Caco-2 (cell line): ENCODE measurements at regions not wholly inside any gene's neighbourhood (a gene's known extent, or its start where the extent isn't known, plus 50 kb on each side); places are given as distances from the start of the nearest gene placed in this dataset.
A peak's percentile ranks its signal among the peaks of the same experiment; 100 is the strongest.

Experiments
- BruUV-seq: library from RNA; stranded (reverse); fragments of 400-500 nt; replicated peaks from 2 replicates; lab custom pipeline; 2021; lab: Mats Ljungman, UMichigan
- CTCF ChIA-PET: fragments of 300-600 bp; sonication (Branson Sonifier 250); formaldehyde crosslinking; loops from one replicate; lab custom pipeline; 2022; ENCODE audit warnings: antibody characterized with exemption; lab: Charles Lee
- POLR2A ChIA-PET: fragments of 300-600 bp; sonication (Branson Sonifier 250); formaldehyde crosslinking; loops from one replicate; lab custom pipeline; 2022; ENCODE audit warnings: antibody characterized with exemption; lab: Charles Lee
- DNase-seq, 2 experiments: peaks; one replicate each; pipeline versions ENCODE4 v3.0.0 to v3.0.0-alpha.2; 2020 to 2022
- H3K27me3 ChIP-seq: replicated peaks from 2 replicates; pipeline ENCODE4 v1.6.0; 2011; ENCODE audit warnings: low read length; ENCODE audit not compliant: control insufficient read depth, insufficient read depth
- H3K36me3 ChIP-seq: 2 replicates; pipeline ENCODE4 v1.5.1; 2011; ENCODE audit warnings: low read length; ENCODE audit not compliant: control insufficient read depth, insufficient read depth
- H3K4me1 ChIP-seq: fragments of 250-450 bp; sonication (Bioruptor Pico); 2 replicates; pipeline ENCODE4 v1.5.1; 2020; ENCODE audit warnings: mild to moderate bottlenecking
- H3K4me3 ChIP-seq: 2 replicates; pipeline ENCODE4 v1.5.1; 2011; ENCODE audit warnings: low read depth, mild to moderate bottlenecking, control low read depth, low read length
- H3K9me3 ChIP-seq: fragments of 250-450 bp; sonication (Bioruptor Pico); 2 replicates; pipeline ENCODE4 v1.5.1; 2020; ENCODE audit warnings: mild to moderate bottlenecking, moderate library complexity
- H3K27ac Mint-ChIP-seq: one replicate; pipeline ENCODE4 v1.8.0; 2022; ENCODE audit warnings: mixed read lengths; ENCODE audit not compliant: unreplicated experiment
- H3K27me3 Mint-ChIP-seq: one replicate; pipeline ENCODE4 v1.8.0; 2022; ENCODE audit warnings: mixed read lengths; ENCODE audit not compliant: insufficient read depth, unreplicated experiment
- H3K36me3 Mint-ChIP-seq: one replicate; pipeline ENCODE4 v1.8.0; 2022; ENCODE audit warnings: mild to moderate bottlenecking, mixed read lengths; ENCODE audit not compliant: insufficient read depth, unreplicated experiment
- H3K4me1 Mint-ChIP-seq: one replicate; pipeline ENCODE4 v1.8.0; 2022; ENCODE audit warnings: low read depth, mixed read lengths; ENCODE audit not compliant: unreplicated experiment
- H3K4me3 Mint-ChIP-seq: one replicate; pipeline ENCODE4 v1.8.0; 2022; ENCODE audit warnings: mild to moderate bottlenecking, moderate library complexity, mixed read lengths; ENCODE audit not compliant: unreplicated experiment
- H3K9me3 Mint-ChIP-seq: one replicate; pipeline ENCODE4 v1.8.0; 2022; ENCODE audit warnings: mixed read lengths; ENCODE audit not compliant: unreplicated experiment
- intact Hi-C: fragments of 100-400 bp; cut with micrococcal nuclease; formaldehyde crosslinking; loops from one replicate; pipeline ENCODE4 v1.10.0; 2022; ENCODE audit not compliant: unreplicated experiment
- TF ChIP-seq, protein P1 (sequence below), 2 experiments: fragments of 200-600 bp in 1 of 2; IDR thresholded peaks; 1 replicate in 1 of 2; 2 replicates in 1 of 2; pipeline versions ENCODE4 v1.5.1 to v1.8.0; 2011 to 2022; ENCODE audit warnings: antibody characterized with exemption in 1 of 2, control low read depth in 1 of 2, inconsistent platforms in 1 of 2, low read depth in 1 of 2, low read length in 1 of 2, mild to moderate bottlenecking in 1 of 2, moderate library complexity in 1 of 2; ENCODE audit not compliant: insufficient read depth in 1 of 2, severe bottlenecking in 1 of 2, unreplicated experiment in 1 of 2

- H3K4me1 ChIP-seq: peaks cover 52% of the 10 kb centered on the region
- BruUV-seq: no TSS peak
Measured at GRCh38 chr1:8116894-8117264, 90.8 kb upstream of the ERRFI1 start.

DNA sequence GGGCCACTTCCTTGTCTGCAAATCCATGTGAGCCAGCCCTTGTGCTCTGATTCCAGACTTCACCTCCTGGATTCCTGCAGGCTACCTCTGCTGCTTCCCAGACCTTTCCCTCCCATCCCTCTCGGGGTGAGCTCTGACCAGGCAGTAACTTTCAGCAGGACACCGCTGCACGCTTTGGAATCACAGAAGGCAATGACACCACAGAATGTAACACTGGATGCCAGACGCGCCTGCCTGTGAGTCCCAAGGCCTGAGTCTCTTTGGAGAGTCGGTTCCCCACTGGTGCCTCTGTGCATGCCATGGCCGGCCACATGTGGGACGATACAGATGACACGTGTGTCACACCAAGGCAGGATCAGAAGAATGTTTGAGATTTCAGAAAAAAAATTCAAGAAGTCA lies 89.7 kb upstream of the ERRFI1 start:
- ChIA-PET CTCF (interaction anchor here (0.7 kb wide), 1 partner anchor 8 kb away, joined by 3 read pairs; no protein-coding TSS in a partner anchor), POLR2A (no interaction called here)
- no TSS peak for BruUV-seq
- DNase-seq: no peak
- Histone ChIP-seq H3K27me3 (no peaks in the 10 kb centered on the region), H3K36me3 (no peaks in the 10 kb centered on the region), H3K4me3 (no peak overlapping the region), H3K4me1 (peaks cover 41% of the 10 kb centered on the region), H3K9me3 (no peaks in the 10 kb centered on the region)
- intact Hi-C loops: no loop called here
- H3K4me1 Mint-ChIP-seq: peaks cover 19% of the 10 kb centered on the region
- no peak overlapping the region for H3K4me3 Mint-ChIP-seq
- H3K27ac Mint-ChIP-seq: peak overlapping the region; percentile 86
- H3K9me3 Mint-ChIP-seq: no peaks in the 10 kb centered on the region
- no peaks in the 10 kb centered on the region for H3K27me3 Mint-ChIP-seq
- TF ChIP-seq, protein P1, sequence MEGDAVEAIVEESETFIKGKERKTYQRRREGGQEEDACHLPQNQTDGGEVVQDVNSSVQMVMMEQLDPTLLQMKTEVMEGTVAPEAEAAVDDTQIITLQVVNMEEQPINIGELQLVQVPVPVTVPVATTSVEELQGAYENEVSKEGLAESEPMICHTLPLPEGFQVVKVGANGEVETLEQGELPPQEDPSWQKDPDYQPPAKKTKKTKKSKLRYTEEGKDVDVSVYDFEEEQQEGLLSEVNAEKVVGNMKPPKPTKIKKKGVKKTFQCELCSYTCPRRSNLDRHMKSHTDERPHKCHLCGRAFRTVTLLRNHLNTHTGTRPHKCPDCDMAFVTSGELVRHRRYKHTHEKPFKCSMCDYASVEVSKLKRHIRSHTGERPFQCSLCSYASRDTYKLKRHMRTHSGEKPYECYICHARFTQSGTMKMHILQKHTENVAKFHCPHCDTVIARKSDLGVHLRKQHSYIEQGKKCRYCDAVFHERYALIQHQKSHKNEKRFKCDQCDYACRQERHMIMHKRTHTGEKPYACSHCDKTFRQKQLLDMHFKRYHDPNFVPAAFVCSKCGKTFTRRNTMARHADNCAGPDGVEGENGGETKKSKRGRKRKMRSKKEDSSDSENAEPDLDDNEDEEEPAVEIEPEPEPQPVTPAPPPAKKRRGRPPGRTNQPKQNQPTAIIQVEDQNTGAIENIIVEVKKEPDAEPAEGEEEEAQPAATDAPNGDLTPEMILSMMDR (IDR thresholded peaks at IDR 0.05; ENCODE audit: insufficient read depth in 1 of 2, low read depth in 1 of 2, low read length in 1 of 2, severe bottlenecking in 1 of 2, unreplicated experiment in 1 of 2): no peak
- no peaks in the 10 kb centered on the region for H3K36me3 Mint-ChIP-seq

More at GRCh38 chr1:8116894-8117264, 90.8 kb upstream of the ERRFI1 start:
- Mint-ChIP-seq H3K4me3 (peak overlapping the region; percentile 39), H3K27ac (peak overlapping the region; percentile 86), H3K9me3 (no peaks in the 10 kb centered on the region), H3K27me3 (no peaks in the 10 kb centered on the region), H3K36me3 (no peaks in the 10 kb centered on the region), H3K4me1 (peaks cover 26% of the 10 kb centered on the region)
- no peaks in the 10 kb centered on the region for H3K27me3 ChIP-seq
- TF ChIP-seq, protein P1 (IDR thresholded peaks at IDR 0.05; ENCODE audit: insufficient read depth in 1 of 2, low read depth in 1 of 2, low read length in 1 of 2, severe bottlenecking in 1 of 2, unreplicated experiment in 1 of 2): no peak
- intact Hi-C loops: no loop called here
- POLR2A ChIA-PET: interaction anchor here (0.6 to 0.7 kb wide), 3 partner anchors 11 to 404 kb away, joined by 5 to 11 read pairs (median 5); no protein-coding TSS in a partner anchor
- peak; percentile 67 to 79 for DNase-seq
- CTCF ChIA-PET: interaction anchor here (0.6 to 1.0 kb wide), 4 partner anchors 34 to 187 kb away, joined by 3 to 9 read pairs (median 5); no protein-coding TSS in a partner anchor
- no peak overlapping the region for H3K4me3 ChIP-seq
- H3K9me3 ChIP-seq: no peaks in the 10 kb centered on the region
- no peaks in the 10 kb centered on the region for H3K36me3 ChIP-seq

GRCh38 chr1:8115031-8115768 lies 89.1 kb upstream of the ERRFI1 start:
- Histone ChIP-seq H3K4me3 (no peak overlapping the region), H3K4me1 (peaks cover 36% of the 10 kb centered on the region), H3K27me3 (no peaks in the 10 kb centered on the region), H3K36me3 (no peaks in the 10 kb centered on the region), H3K9me3 (no peaks in the 10 kb centered on the region)
- POLR2A ChIA-PET: interaction anchor here (0.6 kb wide), 1 partner anchor 470 kb away, joined by 4 read pairs; no protein-coding TSS in a partner anchor
- peak overlapping the region; percentile 86 for H3K27ac Mint-ChIP-seq
- no peak for DNase-seq
- H3K27me3 Mint-ChIP-seq: no peaks in the 10 kb centered on the region
- TF ChIP-seq, protein P1 (IDR thresholded peaks at IDR 0.05; ENCODE audit: insufficient read depth in 1 of 2, low read depth in 1 of 2, low read length in 1 of 2, severe bottlenecking in 1 of 2, unreplicated experiment in 1 of 2): no peak
- no peaks in the 10 kb centered on the region for H3K9me3 Mint-ChIP-seq
- intact Hi-C loops: no loop called here
- H3K36me3 Mint-ChIP-seq: no peaks in the 10 kb centered on the region
- CTCF ChIA-PET: interaction anchor here (0.7 kb wide), 1 partner anchor 9 kb away, joined by 3 read pairs; no protein-coding TSS in a partner anchor
- H3K4me3 Mint-ChIP-seq: no peak overlapping the region
- BruUV-seq: no TSS peak
- peaks cover 13% of the 10 kb centered on the region for H3K4me1 Mint-ChIP-seq
